NCI-H1417 treated with DMSO at 0.1 percent for 48 hours (cell line): ENCODE measurements at regions not wholly inside any gene's neighbourhood (a gene's known extent, or its start where the extent isn't known, plus 50 kb on each side); places are given as distances from the start of the nearest gene placed in this dataset.

Experiments used
- DNase-seq: peaks from one replicate; lab custom pipeline; 2025; lab: John Stamatoyannopoulos, UW

DNA sequence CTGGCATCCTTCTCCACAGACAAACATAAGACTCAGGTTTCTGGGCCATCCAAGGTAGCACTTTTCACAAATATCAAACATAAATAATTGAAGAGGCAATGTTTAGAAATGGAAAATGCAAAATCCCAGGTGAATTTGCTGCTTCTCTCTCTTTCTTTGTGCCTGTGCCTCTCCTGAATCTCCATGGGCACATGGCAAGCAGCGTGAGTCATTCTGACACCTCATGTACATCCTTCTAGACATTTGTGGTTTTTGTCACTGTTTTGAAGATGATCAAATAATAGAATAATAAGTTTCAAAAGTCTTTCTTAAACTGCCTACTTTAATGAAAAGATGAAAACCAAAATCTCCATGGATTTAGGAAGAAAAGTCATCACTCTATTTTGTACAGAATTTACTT lies 60.3 kb upstream of the RAB11FIP2 start:
- DNase-seq: no peak

DNA sequence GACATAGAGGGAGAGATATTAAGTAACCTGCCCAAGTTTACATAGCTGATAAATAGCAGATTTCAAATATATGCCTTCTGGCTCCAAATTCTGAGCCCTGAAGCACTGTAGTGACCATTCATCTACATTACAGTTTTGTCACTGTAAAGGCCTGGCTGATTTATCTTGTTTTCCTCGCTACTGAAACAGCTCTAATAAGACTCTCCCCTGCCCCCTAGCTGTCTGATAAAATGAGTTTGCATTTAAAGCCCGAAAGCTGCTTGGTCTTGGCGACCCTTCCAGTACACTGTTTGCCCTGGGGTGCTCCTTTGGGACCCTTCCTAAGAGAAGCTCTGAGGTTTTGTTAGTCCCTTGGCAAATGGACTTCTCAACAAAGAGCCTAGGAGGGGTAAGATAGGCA lies 59.7 kb upstream of the RAB11FIP2 start:
- no peak for DNase-seq

DNA sequence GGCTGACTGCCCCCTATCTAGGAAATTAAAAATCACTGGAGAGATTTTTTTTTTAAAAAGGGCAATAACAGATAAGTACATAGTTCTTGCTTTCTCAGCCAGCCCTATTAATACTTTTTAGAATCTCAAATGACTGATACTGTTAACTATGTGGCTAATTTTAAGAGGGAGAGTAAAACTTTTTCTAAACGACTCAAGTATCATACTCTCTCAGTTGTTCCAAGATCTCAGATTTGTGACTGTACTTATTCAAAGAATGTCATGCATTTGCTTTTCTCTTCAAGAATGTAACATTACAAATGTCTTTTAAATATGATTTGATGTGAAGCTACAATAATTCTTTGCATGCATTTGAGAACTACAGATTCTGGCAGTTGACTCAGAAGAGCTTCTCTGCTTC lies 55.4 kb upstream of the RAB11FIP2 start:
- no peak for DNase-seq

DNA sequence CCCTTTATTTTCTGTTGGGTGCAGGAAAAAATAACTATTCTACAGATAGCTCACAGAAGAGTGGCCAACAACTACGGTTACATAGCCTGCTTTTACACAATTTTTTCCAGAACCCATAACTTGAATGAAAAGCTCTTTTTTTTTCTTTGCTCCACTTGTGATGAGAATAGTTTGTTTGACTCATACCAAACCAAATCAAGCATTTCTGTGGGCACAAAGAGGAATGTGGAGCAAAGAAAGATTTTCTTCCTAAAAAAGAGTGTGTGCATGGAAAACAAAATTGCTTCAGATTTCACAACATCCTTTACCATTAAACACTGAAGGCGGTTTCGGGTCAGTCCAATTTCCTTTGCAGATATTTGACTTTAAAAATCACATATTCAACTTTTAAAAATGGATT lies 54.8 kb upstream of the RAB11FIP2 start:
- no peak for DNase-seq
